Lung (tissue), 11 donors: ENCODE measurements at regions not wholly inside any gene's neighbourhood (a gene's known extent, or its start where the extent isn't known, plus 50 kb on each side); places are given as distances from the start of the nearest gene placed in this dataset.
A peak's percentile ranks its signal among the peaks of the same experiment; 100 is the strongest.

Experiments
- ATAC-seq: fragments of 200-7000 bp; cut with Tn5 transposase; one replicate; pipeline ENCODE4 v1.9.1; 2020; ENCODE audit warnings: moderate number of reproducible peaks; ENCODE audit not compliant: insufficient read depth, low FRiP score
- DNase-seq, 3 donors: peaks; one replicate each; pipeline ENCODE4 v3.0.0-alpha.2; 2013 to 2017
- H3K27ac ChIP-seq, 2 donors: one replicate each; pipeline ENCODE4 v1.5.1; 2013; ENCODE audit warnings: mild to moderate bottlenecking in 2 of 2, moderate library complexity in 2 of 2, control low read depth in 1 of 2, inconsistent platforms in 1 of 2, low read depth in 1 of 2, low read length in 1 of 2
- H3K27me3 ChIP-seq, 3 donors: one replicate each; pipeline ENCODE4 v1.5.1; 2013; ENCODE audit warnings: low read length in 2 of 3; ENCODE audit not compliant: control insufficient read depth in 3 of 3, insufficient read depth in 3 of 3
- H3K36me3 ChIP-seq, 4 donors: one replicate each; pipeline ENCODE4 v1.5.1; 2013; ENCODE audit warnings: low read length in 4 of 4, mild to moderate bottlenecking in 1 of 4, moderate library complexity in 1 of 4; ENCODE audit not compliant: control insufficient read depth in 4 of 4, insufficient read depth in 4 of 4
- H3K4me1 ChIP-seq, 5 donors: one replicate each; pipeline ENCODE4 v1.5.1; 2013; ENCODE audit warnings: low read length in 5 of 5, mild to moderate bottlenecking in 2 of 5, moderate library complexity in 1 of 5; ENCODE audit not compliant: control insufficient read depth in 5 of 5, insufficient read depth in 5 of 5
- H3K4me3 ChIP-seq: one replicate; pipeline ENCODE4 v1.5.1; 2013; ENCODE audit warnings: mild to moderate bottlenecking, control low read depth, moderate library complexity
- H3K9ac ChIP-seq, 2 donors: one replicate each; pipeline ENCODE4 v1.5.1; 2013; ENCODE audit warnings: low read length in 2 of 2, control low read depth in 1 of 2; ENCODE audit not compliant: insufficient read depth in 1 of 2
- H3K9me3 ChIP-seq, 4 donors: one replicate each; pipeline ENCODE4 v1.5.1; 2013; ENCODE audit warnings: low read length in 3 of 4, mild to moderate bottlenecking in 1 of 4, moderate library complexity in 1 of 4; ENCODE audit not compliant: control insufficient read depth in 4 of 4, insufficient read depth in 3 of 4
- WGBS, 2 donors: extraction: QIAGEN DNeasy Blood & Tissue Kit; methylation state at CpG; one replicate each; pipeline ENCODE4 v1.1.7; 2013; 5-methylcytosine and 5-hydroxymethylcytosine counted together
- TF ChIP-seq, protein P1 (sequence below): IDR thresholded peaks from 2 replicates; pipeline ENCODE4 v1.5.1; 2012; ENCODE audit warnings: mild to moderate bottlenecking; ENCODE audit errors: control extremely low read depth, extremely low read depth
- donor health status: control.
- donor health status: control.
- donor health status: Bipolar disorder and iron deficiency.
- donor health status: healthy.
- donor health status: DM: yes; HTN: yes; CAD: no.

GRCh38 chr4:31328932-31329331, 608.8 kb downstream of the PCDH7 start:
- WGBS, 2 donors, result 47 to 56% methylated on average over 1 of the region's 1 CpG
- H3K9ac ChIP-seq, result no peak overlapping the region
- no peaks in the 10 kb centered on the region for H3K36me3 ChIP-seq
- ATAC-seq (no peak), DNase-seq (peak; percentile 57 to 95 (median 88))
- no peak overlapping the region for H3K27ac ChIP-seq
- no peak overlapping the region for H3K4me3 ChIP-seq
- no peaks in the 10 kb centered on the region for H3K9me3 ChIP-seq
- no peaks in the 10 kb centered on the region for H3K4me1 ChIP-seq
- TF ChIP-seq, protein P1, sequence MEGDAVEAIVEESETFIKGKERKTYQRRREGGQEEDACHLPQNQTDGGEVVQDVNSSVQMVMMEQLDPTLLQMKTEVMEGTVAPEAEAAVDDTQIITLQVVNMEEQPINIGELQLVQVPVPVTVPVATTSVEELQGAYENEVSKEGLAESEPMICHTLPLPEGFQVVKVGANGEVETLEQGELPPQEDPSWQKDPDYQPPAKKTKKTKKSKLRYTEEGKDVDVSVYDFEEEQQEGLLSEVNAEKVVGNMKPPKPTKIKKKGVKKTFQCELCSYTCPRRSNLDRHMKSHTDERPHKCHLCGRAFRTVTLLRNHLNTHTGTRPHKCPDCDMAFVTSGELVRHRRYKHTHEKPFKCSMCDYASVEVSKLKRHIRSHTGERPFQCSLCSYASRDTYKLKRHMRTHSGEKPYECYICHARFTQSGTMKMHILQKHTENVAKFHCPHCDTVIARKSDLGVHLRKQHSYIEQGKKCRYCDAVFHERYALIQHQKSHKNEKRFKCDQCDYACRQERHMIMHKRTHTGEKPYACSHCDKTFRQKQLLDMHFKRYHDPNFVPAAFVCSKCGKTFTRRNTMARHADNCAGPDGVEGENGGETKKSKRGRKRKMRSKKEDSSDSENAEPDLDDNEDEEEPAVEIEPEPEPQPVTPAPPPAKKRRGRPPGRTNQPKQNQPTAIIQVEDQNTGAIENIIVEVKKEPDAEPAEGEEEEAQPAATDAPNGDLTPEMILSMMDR, result no peak
- H3K27me3 ChIP-seq, result no peaks in the 10 kb centered on the region

GRCh38 chr4:31334086-31334910, 614.1 kb downstream of the PCDH7 start:
- TF ChIP-seq, protein P1, result no peak
- Histone ChIP-seq H3K36me3 (no peaks in the 10 kb centered on the region), H3K9ac (no peak overlapping the region), H3K9me3 (no peaks in the 10 kb centered on the region), H3K27ac (no peak overlapping the region), H3K4me3 (no peak overlapping the region), H3K27me3 (no peaks in the 10 kb centered on the region), H3K4me1 (peaks cover 0 to 4% (median 0%) of the 10 kb centered on the region in 5 donors)
- DNase-seq (no peak), ATAC-seq (no peak)
- 44 to 76% methylated on average over 2 of the region's 2 CpGs for WGBS, 2 donors

GRCh38 chr4:31338000-31338399, 617.8 kb downstream of the PCDH7 start:
- peaks cover 0 to 4% (median 0%) of the 10 kb centered on the region in 5 donors for H3K4me1 ChIP-seq
- TF ChIP-seq, protein P1, result no peak
- DNase-seq (no peak), ATAC-seq (no peak)
- no peak overlapping the region for H3K27ac ChIP-seq
- H3K4me3 ChIP-seq, result no peak overlapping the region
- H3K27me3 ChIP-seq, result no peaks in the 10 kb centered on the region
- peaks cover 0 to 7% (median under 1%) of the 10 kb centered on the region in 4 donors for H3K9me3 ChIP-seq
- no peaks in the 10 kb centered on the region for H3K36me3 ChIP-seq
- H3K9ac ChIP-seq, result no peak overlapping the region
